ENCODE measurements at regions not wholly inside any gene's neighbourhood (a gene's known extent, or its start where the extent isn't known, plus 50 kb on each side); places are given as distances from the start of the nearest gene placed in this dataset.

- TF ChIP-seq TAF1 (conservative IDR thresholded peaks at IDR 0.05) (no peak), JUND (IDR thresholded peaks at IDR 0.05) (no peak), HNF4G (IDR thresholded peaks at IDR 0.05) (no peak), ZBTB33 (IDR thresholded peaks at IDR 0.05) (no peak), RXRA (IDR thresholded peaks at IDR 0.05) (no peak), FOXA1 (IDR thresholded peaks at IDR 0.05) (no peak), EGR1 (IDR thresholded peaks at IDR 0.05; ENCODE audit: low read depth in 2 of 2) (no peak), NR2F2 (IDR thresholded peaks at IDR 0.05) (no peak), REST (IDR thresholded peaks at IDR 0.05) (no peak), ATF3 (IDR thresholded peaks at IDR 0.05) (no peak)
- no peak for DNase-seq (ENCODE audit: low spot score)
- H3K36me3 ChIP-seq (ENCODE audit: control insufficient read depth in 4 of 4, insufficient read depth in 3 of 4, low read depth in 1 of 4, low read length in 3 of 4): no peaks in the 10 kb centered on the region
- peaks cover 0 to 2% (median under 1%) of the 10 kb centered on the region in 4 donors for H3K4me1 ChIP-seq (ENCODE audit: control insufficient read depth in 4 of 4, insufficient read depth in 4 of 4, low read length in 3 of 4)
- no peak overlapping the region for H3K9ac ChIP-seq (ENCODE audit: low read depth in 1 of 2, low read length in 2 of 2)
- 84% methylated on average over 2 of the region's 2 CpGs for WGBS
- no peaks in the 10 kb centered on the region for H3K27me3 ChIP-seq (ENCODE audit: control insufficient read depth in 4 of 4, insufficient read depth in 4 of 4, low read length in 3 of 4)
- H3K9me3 ChIP-seq (ENCODE audit: control insufficient read depth in 4 of 4, low read length in 3 of 4): no peaks in the 10 kb centered on the region
- no peak overlapping the region for H3K4me3 ChIP-seq (ENCODE audit: low read depth in 1 of 3, low read length in 3 of 3)
- H3K27ac ChIP-seq (ENCODE audit: low read depth in 1 of 2, low read length in 2 of 2): no peak overlapping the region
Observed at GRCh38 chr13:33528896-33529295, 243.3 kb upstream of the STARD13 start.

DNA sequence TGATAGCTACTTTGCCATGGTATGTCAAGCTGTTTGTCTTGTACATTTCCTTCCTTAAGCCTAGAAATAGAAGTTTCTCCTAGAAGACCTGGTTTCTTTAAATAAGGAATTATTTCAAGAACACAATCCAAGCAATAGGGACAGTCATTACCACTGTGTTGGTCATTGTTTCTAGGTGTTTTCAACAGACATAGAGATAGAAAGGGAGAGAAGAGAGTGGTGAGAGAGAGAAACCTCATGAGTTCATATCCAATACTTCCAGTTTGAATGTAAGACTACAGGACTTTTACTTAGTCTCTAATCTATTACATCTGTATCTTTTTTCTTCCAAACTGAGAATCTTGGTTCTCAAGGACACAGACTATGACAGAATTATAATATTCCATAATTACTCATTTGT, 245.9 kb upstream of the STARD13 start:
- TF ChIP-seq, protein P1, sequence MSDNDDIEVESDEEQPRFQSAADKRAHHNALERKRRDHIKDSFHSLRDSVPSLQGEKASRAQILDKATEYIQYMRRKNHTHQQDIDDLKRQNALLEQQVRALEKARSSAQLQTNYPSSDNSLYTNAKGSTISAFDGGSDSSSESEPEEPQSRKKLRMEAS (IDR thresholded peaks at IDR 0.05): no peak
- TF ChIP-seq YY1 (IDR thresholded peaks at IDR 0.05) (no peak), FOXA1 (IDR thresholded peaks at IDR 0.05) (no peak), CTCF (IDR thresholded peaks at IDR 0.05; ENCODE audit: low read depth, low read length, missing input control) (no peak), HNF4G (IDR thresholded peaks at IDR 0.05) (no peak), GABPA (IDR thresholded peaks at IDR 0.05 in 1 of 2, conservative IDR thresholded peaks at IDR 0.05 in 1 of 2) (no peak)
- H3K27ac ChIP-seq (ENCODE audit: low read depth in 1 of 2, low read length in 2 of 2): no peak overlapping the region
- no peaks in the 10 kb centered on the region for H3K27me3 ChIP-seq (ENCODE audit: control insufficient read depth in 4 of 4, insufficient read depth in 4 of 4, low read length in 3 of 4)
- H3K9me3 ChIP-seq (ENCODE audit: control insufficient read depth in 4 of 4, low read length in 3 of 4): no peaks in the 10 kb centered on the region
- no peak for DNase-seq (ENCODE audit: low spot score)
- H3K36me3 ChIP-seq (ENCODE audit: control insufficient read depth in 4 of 4, insufficient read depth in 3 of 4, low read depth in 1 of 4, low read length in 3 of 4): no peaks in the 10 kb centered on the region
- H3K4me3 ChIP-seq (ENCODE audit: low read depth in 1 of 3, low read length in 3 of 3): no peak overlapping the region
- no peaks in the 10 kb centered on the region for H3K4me1 ChIP-seq (ENCODE audit: control insufficient read depth in 4 of 4, insufficient read depth in 4 of 4, low read length in 3 of 4)
- no peak overlapping the region for H3K9ac ChIP-seq (ENCODE audit: low read depth in 1 of 2, low read length in 2 of 2)
